NB4 (cell line): ENCODE measurements at regions not wholly inside any gene's neighbourhood (a gene's known extent, or its start where the extent isn't known, plus 50 kb on each side); places are given as distances from the start of the nearest gene placed in this dataset.
A peak's percentile ranks its signal among the peaks of the same experiment; 100 is the strongest.

Experiments
- DNase-seq: peaks from one replicate; pipeline ENCODE4 v3.0.0; 2010; ENCODE audit warnings: low read depth
- H3K4me3 ChIP-seq: one replicate; pipeline ENCODE4 v1.5.1; 2011; ENCODE audit warnings: mild to moderate bottlenecking, low read depth, low read length, moderate library complexity
- CTCF ChIP-seq: IDR thresholded peaks from one replicate; pipeline ENCODE4 v1.5.1; 2012; ENCODE audit warnings: low read depth, low read length
- MAX ChIP-seq: IDR thresholded peaks from 2 replicates; pipeline ENCODE4 v1.6.1; 2011; ENCODE audit warnings: low read depth, low read length
- MYC ChIP-seq: IDR thresholded peaks from 2 replicates; pipeline ENCODE4 v1.6.1; 2011; ENCODE audit warnings: low read depth, low read length
- POLR2A ChIP-seq: IDR thresholded peaks from 2 replicates; pipeline ENCODE4 v1.6.1; 2011; ENCODE audit warnings: mild to moderate bottlenecking; ENCODE audit not compliant: insufficient read length; ENCODE audit errors: extremely low read depth

GRCh38 chr5:111583758-111584203, 71.4 kb upstream of the STARD4 start:
- DNase-seq, result no peak
- TF ChIP-seq MYC (no peak), MAX (no peak), CTCF (no peak), POLR2A (no peak)
- no peak overlapping the region for H3K4me3 ChIP-seq

- TF ChIP-seq POLR2A, result no peak
- no peak for TF ChIP-seq MYC
- no peak for TF ChIP-seq MAX
- no peak for TF ChIP-seq CTCF
- DNase-seq, result peak; percentile 8
- no peak overlapping the region for H3K4me3 ChIP-seq
Measured at GRCh38 chr5:111582993-111583601, 70.8 kb upstream of the STARD4 start.

- TF ChIP-seq MYC, result no peak
- no peak for TF ChIP-seq CTCF
- no peak overlapping the region for H3K4me3 ChIP-seq
- DNase-seq, result no peak
Measured at GRCh38 chr5:111582451-111582850, 70.1 kb upstream of the STARD4 start.

GRCh38 chr5:111580956-111581355, 68.6 kb upstream of the STARD4 start:
- H3K4me3 ChIP-seq, result no peak overlapping the region
- DNase-seq, result no peak
- TF ChIP-seq MYC (no peak), MAX (no peak), CTCF (no peak), POLR2A (no peak)

- no peak overlapping the region for H3K4me3 ChIP-seq
- TF ChIP-seq MAX (no peak), CTCF (no peak), MYC (no peak), POLR2A (no peak)
- no peak for DNase-seq
Measured at GRCh38 chr5:111574311-111574710, 62.0 kb upstream of the STARD4 start.

GRCh38 chr5:111572561-111572960, 60.2 kb upstream of the STARD4 start:
- DNase-seq, result no peak
- H3K4me3 ChIP-seq, result no peak overlapping the region
- TF ChIP-seq MYC (no peak), POLR2A (no peak), CTCF (no peak), MAX (no peak)
